Prostate gland (tissue), 2 donors: ENCODE measurements at regions not wholly inside any gene's neighbourhood (a gene's known extent, or its start where the extent isn't known, plus 50 kb on each side); places are given as distances from the start of the nearest gene placed in this dataset.

ENCODE experiments used
- CTCF ChIP-seq, 4 experiments: fragments of 200-600 bp in 2 of 4; fragments of 450-650 bp in 2 of 4; sonication (generic) in 2 of 4; IDR thresholded peaks; 1 replicate in 3 of 4; 2 replicates in 1 of 4; pipeline ENCODE4 v1.5.1; 2016 to 2019; ENCODE audit warnings: antibody characterized with exemption in 4 of 4, mild to moderate bottlenecking in 2 of 4, moderate library complexity in 2 of 4
- POLR2A ChIP-seq: fragments of 450-650 bp; IDR thresholded peaks from one replicate; pipeline ENCODE4 v1.6.1; 2016; ENCODE audit warnings: antibody characterized with exemption, mild to moderate bottlenecking
- POLR2AphosphoS5 ChIP-seq: sonication (generic); formaldehyde crosslinking; IDR thresholded peaks from one replicate; pipeline ENCODE4 v1.6.1; 2017; ENCODE audit warnings: antibody characterized with exemption

GRCh38 chr5:130642461-130642860 lies 522.6 kb downstream of the HINT1 start:
- TF ChIP-seq CTCF (IDR thresholded peaks at IDR 0.05) (no peak), POLR2A (no peak), POLR2AphosphoS5 (no peak)
